HEK293 (cell line): ENCODE measurements at regions not wholly inside any gene's neighbourhood (a gene's known extent, or its start where the extent isn't known, plus 50 kb on each side); places are given as distances from the start of the nearest gene placed in this dataset.
A peak's percentile ranks its signal among the peaks of the same experiment; 100 is the strongest.
"Not testable (repeated sequence)": the region's sequence is repeated elsewhere in the genome, so short reads cannot be mapped to it uniquely, and the experiment has no call there.

Experiments
- CTCF ChIA-PET: fragments of 350-600 bp; formaldehyde crosslinking; extraction: SDS; loops from one replicate; lab custom pipeline; 2021; ENCODE audit warnings: antibody characterized with exemption; lab: Yijun Ruan, JAX
- POLR2A ChIA-PET: fragments of 300-600 bp; formaldehyde crosslinking; extraction: SDS; loops from one replicate; lab custom pipeline; 2020; ENCODE audit warnings: antibody characterized with exemption, inconsistent platforms; lab: Yijun Ruan, JAX
- H3K27ac ChIP-seq: fragments of 200-500 bp; sonication (Bioruptor generic); 2 replicates; pipeline ENCODE4 v1.5.1; 2014; ENCODE audit warnings: low read depth, low read length, control low read depth, inconsistent platforms; ENCODE audit errors: extremely low read depth
- H3K36me3 ChIP-seq, 2 experiments: fragments of 200-500 bp in 1 of 2; sonication (Bioruptor generic) in 1 of 2; 1 replicate in 1 of 2; 2 replicates in 1 of 2; pipeline ENCODE4 v1.5.1; 2014 to 2017; ENCODE audit warnings: inconsistent platforms in 2 of 2, low read length in 2 of 2; ENCODE audit not compliant: control insufficient read depth in 2 of 2, insufficient read depth in 1 of 2
- H3K4me1 ChIP-seq: fragments of 200-500 bp; sonication (Bioruptor generic); 2 replicates; pipeline ENCODE4 v1.5.1; 2014; ENCODE audit warnings: mild to moderate bottlenecking, low read length, inconsistent platforms; ENCODE audit not compliant: control insufficient read depth, insufficient read depth
- H3K4me3 ChIP-seq: 2 replicates; pipeline ENCODE4 v1.5.1; 2011; ENCODE audit warnings: low read depth, mild to moderate bottlenecking, control low read depth, low read length, moderate library complexity
- H3K9me3 ChIP-seq: fragments of 200-500 bp; sonication (Bioruptor generic); 2 replicates; pipeline ENCODE4 v1.5.1; 2014; ENCODE audit warnings: low read depth, low read length, inconsistent platforms; ENCODE audit not compliant: control insufficient read depth, insufficient read depth
- HOXA7 ChIP-seq: sonication (generic); formaldehyde crosslinking; IDR thresholded peaks from 2 replicates; pipeline ENCODE4 v1.8.1; 2022; ENCODE audit warnings: missing genetic modification reagents, borderline replicate concordance
- HOXD13 ChIP-seq: sonication (generic); formaldehyde crosslinking; IDR thresholded peaks from 2 replicates; pipeline ENCODE4 v1.8.0; 2022; ENCODE audit warnings: missing genetic modification reagents, borderline replicate concordance
- KLF1 ChIP-seq: fragments of 450-650 bp; formaldehyde crosslinking; IDR thresholded peaks from 2 replicates; pipeline ENCODE4 v1.5.1; 2016; ENCODE audit warnings: missing biosample characterization, missing genetic modification characterization
- PRDM6 ChIP-seq: fragments of 450-650 bp; formaldehyde crosslinking; IDR thresholded peaks from 2 replicates; pipeline ENCODE4 v1.5.1; 2017; ENCODE audit warnings: missing biosample characterization, missing genetic modification characterization
- REPIN1 ChIP-seq: fragments of 450-650 bp; formaldehyde crosslinking; IDR thresholded peaks from 2 replicates; pipeline ENCODE4 v1.5.1; 2017; ENCODE audit warnings: missing biosample characterization, missing genetic modification characterization, low read depth
- TSHZ1 ChIP-seq: fragments of 450-650 bp; formaldehyde crosslinking; IDR thresholded peaks from 2 replicates; pipeline ENCODE4 v1.5.1; 2016; ENCODE audit warnings: missing biosample characterization, missing genetic modification characterization, borderline replicate concordance
- WT1 ChIP-seq: fragments of 450-650 bp; formaldehyde crosslinking; IDR thresholded peaks from 2 replicates; pipeline ENCODE4 v1.5.1; 2016; ENCODE audit warnings: missing biosample characterization, missing genetic modification characterization
- ZBTB21 ChIP-seq: fragments of 450-650 bp; formaldehyde crosslinking; IDR thresholded peaks from 2 replicates; pipeline ENCODE4 v1.5.1; 2017; ENCODE audit warnings: missing biosample characterization, missing genetic modification characterization
- ZFHX2 ChIP-seq: fragments of 450-650 bp; formaldehyde crosslinking; conservative IDR thresholded peaks from 2 replicates; pipeline ENCODE4 v1.5.1; 2016; ENCODE audit warnings: missing biosample characterization, missing genetic modification characterization
- ZNF132 ChIP-seq: fragments of 450-650 bp; formaldehyde crosslinking; IDR thresholded peaks from 2 replicates; pipeline ENCODE4 v1.5.1; 2017; ENCODE audit warnings: missing biosample characterization, missing genetic modification characterization, borderline replicate concordance
- ZNF146 ChIP-seq: fragments of 450-650 bp; formaldehyde crosslinking; IDR thresholded peaks from 2 replicates; pipeline ENCODE4 v1.5.1; 2016; ENCODE audit warnings: missing biosample characterization, missing genetic modification characterization
- ZNF214 ChIP-seq: fragments of 450-650 bp; formaldehyde crosslinking; IDR thresholded peaks from 2 replicates; pipeline ENCODE4 v1.5.1; 2017; ENCODE audit warnings: missing biosample characterization, mild to moderate bottlenecking, missing genetic modification characterization, borderline replicate concordance
- ZNF280D ChIP-seq: fragments of 450-650 bp; formaldehyde crosslinking; IDR thresholded peaks from 2 replicates; pipeline ENCODE4 v1.5.1; 2016; ENCODE audit warnings: missing biosample characterization, missing genetic modification characterization
- ZNF561 ChIP-seq: fragments of 450-650 bp; IDR thresholded peaks from 2 replicates; pipeline ENCODE4 v1.5.1; 2018; ENCODE audit warnings: missing biosample characterization, missing genetic modification characterization, borderline replicate concordance
- ZNF777 ChIP-seq: fragments of 450-650 bp; formaldehyde crosslinking; IDR thresholded peaks from 2 replicates; pipeline ENCODE4 v1.5.1; 2017; ENCODE audit warnings: missing biosample characterization, missing genetic modification characterization, borderline replicate concordance

GRCh38 chr7:119100611-119101258 is 876.2 kb downstream of the ANKRD7 start:
- H3K27ac ChIP-seq, H3K4me1 ChIP-seq: not testable (repeated sequence)
- peak; percentile 93 for TF ChIP-seq WT1 (tag by site-specific recombination)
- TF ChIP-seq, all 188 proteins: peak for 1; not testable (repeated sequence) for 187

GRCh38 chr7:119102291-119102690 is 877.8 kb downstream of the ANKRD7 start:
- H3K9me3 ChIP-seq, result no peaks in the 10 kb centered on the region
- no peaks in the 10 kb centered on the region for H3K4me1 ChIP-seq
- no peaks in the 10 kb centered on the region for H3K36me3 ChIP-seq
- ChIA-PET CTCF (no interaction called here), POLR2A (no interaction called here)
- no peak overlapping the region for H3K27ac ChIP-seq
- no peak for TF ChIP-seq ZNF214
- no peak for TF ChIP-seq ZNF280D (tag by site-specific recombination)
- no peak for TF ChIP-seq PRDM6 (tag by site-specific recombination)
- no peak for TF ChIP-seq HOXA7 (CRISPR knock-in tag)
- no peak for TF ChIP-seq ZNF777 (tag by site-specific recombination)
- no peak for TF ChIP-seq ZNF132 (tag by site-specific recombination)
- no peak for TF ChIP-seq ZNF146 (tag by site-specific recombination)
- TF ChIP-seq ZFHX2, result no peak
- no peak for TF ChIP-seq ZNF561 (tag by site-specific recombination)
- TF ChIP-seq ZBTB21 (tag by site-specific recombination), result no peak
- no peak for TF ChIP-seq REPIN1
- H3K4me3 ChIP-seq, result no peak overlapping the region

More at GRCh38 chr7:119100611-119101258, 876.2 kb downstream of the ANKRD7 start:
- H3K9me3 ChIP-seq, POLR2A ChIA-PET, H3K4me3 ChIP-seq, CTCF ChIA-PET, H3K36me3 ChIP-seq: not testable (repeated sequence)

- Histone ChIP-seq H3K9me3 (no peaks in the 10 kb centered on the region), H3K36me3 (no peaks in the 10 kb centered on the region), H3K4me3 (no peak overlapping the region), H3K4me1 (no peaks in the 10 kb centered on the region), H3K27ac (no peak overlapping the region)
- ChIA-PET POLR2A (no interaction called here), CTCF (no interaction called here)
- TF ChIP-seq KLF1 (tag by site-specific recombination), result no peak
- TF ChIP-seq TSHZ1 (tag by site-specific recombination), result no peak
- no peak for TF ChIP-seq HOXD13 (CRISPR knock-in tag)
Observed at GRCh38 chr7:119105381-119105780, 880.9 kb downstream of the ANKRD7 start.
